GM12875 (cell line): ENCODE measurements at regions not wholly inside any gene's neighbourhood (a gene's known extent, or its start where the extent isn't known, plus 50 kb on each side); places are given as distances from the start of the nearest gene placed in this dataset.

ENCODE experiments used
- H3K4me3 ChIP-seq: one replicate; pipeline ENCODE4 v1.5.1; 2011; ENCODE audit warnings: low read depth, low read length, control low read depth
- CTCF ChIP-seq: IDR thresholded peaks from 2 replicates; pipeline ENCODE4 v1.5.1; 2011; ENCODE audit warnings: low read depth, mild to moderate bottlenecking, control low read depth, inconsistent platforms, low read length, moderate library complexity, borderline replicate concordance; ENCODE audit not compliant: insufficient read depth

DNA sequence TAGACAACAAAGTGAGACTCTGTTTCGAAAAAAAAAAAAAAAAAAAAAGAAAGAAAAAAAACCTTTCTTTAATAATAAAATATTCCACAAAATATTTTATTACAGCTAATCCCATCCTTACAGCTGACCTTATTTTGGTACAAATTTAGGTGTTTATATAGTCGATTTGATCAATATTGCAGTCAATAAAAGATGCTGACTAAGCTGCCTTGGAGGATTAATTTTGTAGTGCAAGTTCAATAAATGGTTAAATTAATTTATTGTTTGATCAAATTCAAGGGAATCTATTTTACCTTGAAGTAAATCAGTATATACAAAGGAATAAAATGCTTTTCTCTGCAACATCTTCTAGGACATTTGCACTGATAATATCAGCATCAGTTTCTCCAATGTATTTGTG lies 1764.3 kb downstream of the NCAM2 start:
- no peak overlapping the region for H3K4me3 ChIP-seq
- no peak for TF ChIP-seq CTCF

DNA sequence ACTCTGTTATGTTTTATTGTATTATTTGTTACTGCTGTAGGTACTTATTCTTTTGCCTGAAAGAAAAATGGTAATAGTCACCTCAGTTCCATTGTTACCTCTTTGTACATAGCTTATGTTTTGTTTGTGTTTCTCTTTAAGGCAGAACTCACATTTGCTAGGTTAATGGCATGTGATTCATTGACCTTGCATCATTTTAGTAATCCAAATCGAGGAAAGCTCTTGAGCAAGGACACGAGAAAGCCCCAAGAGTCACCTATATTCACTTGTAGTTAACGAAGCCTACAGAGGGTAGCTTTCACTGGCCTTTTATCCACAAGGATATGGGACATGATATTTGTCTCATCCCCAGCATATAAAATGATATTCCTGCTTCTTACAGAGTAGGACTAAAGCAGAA lies 1765.2 kb downstream of the NCAM2 start:
- no peak for TF ChIP-seq CTCF
- H3K4me3 ChIP-seq: no peak overlapping the region

GRCh38 chr21:22764222-22764621 lies 1766.0 kb downstream of the NCAM2 start:
- no peak for TF ChIP-seq CTCF
- H3K4me3 ChIP-seq: no peak overlapping the region

- H3K4me3 ChIP-seq: no peak overlapping the region
- no peak for TF ChIP-seq CTCF
Observed at GRCh38 chr21:22791376-22791775, 1793.2 kb downstream of the NCAM2 start.

DNA sequence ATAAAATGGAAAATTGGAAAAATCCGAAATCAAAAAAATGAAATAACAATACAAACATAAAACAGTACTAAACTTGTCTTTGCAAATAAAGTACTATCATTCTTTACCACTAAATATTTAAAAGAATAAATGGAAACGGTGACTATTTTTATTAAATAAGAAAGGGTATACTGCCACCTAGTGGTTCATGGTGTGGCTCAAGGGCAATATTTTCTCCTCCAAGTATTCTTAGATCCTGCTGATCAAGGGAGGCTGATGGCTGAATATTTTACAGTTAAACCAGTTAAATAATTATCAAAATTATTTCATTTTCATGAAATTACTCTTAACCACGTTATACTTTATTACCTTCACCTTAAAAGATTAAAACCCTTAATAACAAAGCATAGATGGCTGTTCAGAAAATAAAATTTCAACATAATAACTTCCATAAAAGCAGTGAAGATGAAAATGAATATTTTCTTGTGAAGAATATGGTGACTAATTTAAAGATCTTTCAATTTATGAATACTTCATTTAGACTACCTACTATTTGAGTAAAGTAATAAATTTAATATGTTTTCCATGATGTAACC lies 1793.9 kb downstream of the NCAM2 start:
- H3K4me3 ChIP-seq: no peak overlapping the region
- TF ChIP-seq CTCF: peak; percentile 24; the same call in 1 of the 2 replicates

GRCh38 chr21:22795091-22795490 lies 1796.9 kb downstream of the NCAM2 start:
- no peak for TF ChIP-seq CTCF
- no peak overlapping the region for H3K4me3 ChIP-seq

DNA sequence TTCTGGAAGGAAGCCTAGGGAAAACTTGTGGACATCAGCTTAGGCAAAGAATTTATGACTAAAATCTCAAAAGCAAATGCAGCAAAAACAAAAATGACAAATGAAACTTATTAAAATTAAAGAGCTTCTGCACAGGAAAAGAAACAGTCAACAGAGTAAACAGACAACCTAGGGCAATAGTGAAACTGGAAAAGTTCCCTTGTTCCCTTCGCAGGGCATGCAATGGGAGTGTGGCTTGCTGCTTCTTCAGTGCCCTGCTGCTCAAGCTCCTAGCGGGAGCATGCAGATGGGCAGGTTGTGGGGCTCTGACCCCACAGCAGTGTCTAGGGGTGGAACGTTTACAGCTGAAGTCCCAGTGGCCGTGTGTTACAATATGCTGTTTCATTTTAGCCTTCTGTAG lies 1797.4 kb downstream of the NCAM2 start:
- no peak overlapping the region for H3K4me3 ChIP-seq
- TF ChIP-seq CTCF: no peak
